AG04450 (cell line): ENCODE measurements at regions not wholly inside any gene's neighbourhood (a gene's known extent, or its start where the extent isn't known, plus 50 kb on each side); places are given as distances from the start of the nearest gene placed in this dataset.

Experiments used
- CTCF ChIA-PET: fragments of 300-600, 350-600 bp; formaldehyde crosslinking; extraction: SDS; loops from one replicate; lab custom pipeline; 2022; ENCODE audit warnings: antibody characterized with exemption, inconsistent platforms; lab: Charles Lee
- POLR2A ChIA-PET: fragments of 350-600 bp; formaldehyde crosslinking; extraction: SDS; loops from one replicate; lab custom pipeline; 2021; ENCODE audit warnings: antibody characterized with exemption, inconsistent platforms; lab: Yijun Ruan, JAX
- DNase-seq: peaks from one replicate; pipeline ENCODE4 v3.0.0-alpha.2; 2011; ENCODE audit warnings: low read depth, low spot score
- H3K27ac ChIP-seq: one replicate; pipeline ENCODE4 v1.5.1; 2012; ENCODE audit warnings: low read depth, low read length, control low read depth
- H3K27me3 ChIP-seq: one replicate; pipeline ENCODE4 v1.6.0; 2012; ENCODE audit warnings: low read length; ENCODE audit not compliant: control insufficient read depth, insufficient read depth
- H3K4me3 ChIP-seq: 2 replicates; pipeline ENCODE4 v1.5.1; 2011; ENCODE audit warnings: mild to moderate bottlenecking, low read depth, low read length, control low read depth
- H3K9me3 ChIP-seq: 2 replicates; pipeline ENCODE4 v1.5.1; 2012; ENCODE audit warnings: low read length; ENCODE audit not compliant: control insufficient read depth, insufficient read depth
- CTCF ChIP-seq: IDR thresholded peaks from 2 replicates; pipeline ENCODE4 v1.5.1; 2011; ENCODE audit warnings: low read depth, low read length, control low read depth, inconsistent platforms

DNA sequence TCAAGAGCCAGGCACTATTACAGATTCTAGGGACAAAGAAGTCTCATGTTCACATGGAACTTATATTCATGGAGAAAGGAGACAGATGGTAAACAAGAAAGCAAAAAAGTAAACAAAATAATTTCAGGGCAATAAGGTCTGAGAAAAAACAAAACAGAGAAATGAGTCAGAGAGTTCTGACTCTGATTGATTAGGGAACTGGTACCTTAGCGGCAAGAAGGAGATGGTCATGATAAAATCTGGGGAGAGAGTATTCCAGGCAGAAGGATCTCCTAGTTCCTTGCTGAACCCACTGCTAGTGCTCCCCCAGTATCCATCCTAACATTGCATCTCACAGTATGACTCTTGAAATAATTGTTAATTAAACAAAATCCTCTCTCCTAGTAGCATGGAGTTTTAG, 161.8 kb upstream of the KLF7 start:
- Histone ChIP-seq H3K27me3 (no peaks in the 10 kb centered on the region), H3K4me3 (no peak overlapping the region), H3K27ac (no peak overlapping the region), H3K9me3 (no peaks in the 10 kb centered on the region)
- ChIA-PET CTCF (no interaction called here), POLR2A (no interaction called here)
- DNase-seq, result no peak
- TF ChIP-seq CTCF, result no peak

DNA sequence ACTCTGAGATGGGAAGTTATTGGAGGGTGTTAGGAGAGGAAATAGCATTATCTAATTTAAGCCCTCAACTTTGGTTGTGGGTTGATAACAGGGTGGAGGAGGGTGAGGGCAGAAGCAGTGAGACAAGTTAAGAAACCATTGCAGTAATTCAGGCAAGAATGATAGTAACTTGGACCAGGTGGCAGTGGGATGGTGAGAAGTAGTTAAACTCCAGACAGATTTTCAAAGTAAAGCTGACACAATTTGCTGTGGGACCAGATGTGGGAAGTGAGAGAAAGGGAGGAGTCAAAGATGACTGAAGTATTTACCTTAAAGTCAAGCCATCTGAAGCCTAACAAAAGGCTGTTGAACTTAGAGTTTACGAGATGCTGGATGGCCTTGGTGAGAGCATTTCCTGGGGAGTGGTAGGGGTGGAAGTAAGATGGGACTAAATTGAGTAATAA, 163.2 kb upstream of the KLF7 start:
- H3K27ac ChIP-seq, result no peak overlapping the region
- H3K27me3 ChIP-seq, result no peaks in the 10 kb centered on the region
- H3K9me3 ChIP-seq, result no peaks in the 10 kb centered on the region
- POLR2A ChIA-PET, result interaction anchor here (1.3 kb wide), 1 partner anchor 161 kb away, joined by 3 read pairs; no protein-coding TSS in a partner anchor
- no peak for TF ChIP-seq CTCF
- H3K4me3 ChIP-seq, result no peak overlapping the region
- CTCF ChIA-PET, result no interaction called here
- DNase-seq, result no peak

GRCh38 chr2:207330912-207331311, 165.2 kb upstream of the KLF7 start:
- CTCF ChIA-PET, result no interaction called here
- Histone ChIP-seq H3K9me3 (no peaks in the 10 kb centered on the region), H3K4me3 (no peak overlapping the region), H3K27me3 (no peaks in the 10 kb centered on the region), H3K27ac (peak overlapping the region; percentile 67)
- no peak for TF ChIP-seq CTCF
- DNase-seq, result peak; percentile 74
- POLR2A ChIA-PET, result interaction anchor here (1.2 kb wide), 2 partner anchors 75 to 165 kb away, joined by 4 to 5 read pairs; partner anchors contain the start of gene KLF7

- no peak for TF ChIP-seq CTCF
- DNase-seq, result no peak
- no peak overlapping the region for H3K27ac ChIP-seq
- H3K27me3 ChIP-seq, result no peaks in the 10 kb centered on the region
- ChIA-PET CTCF (no interaction called here), POLR2A (interaction anchor here (1.2 kb wide), 2 partner anchors 75 to 166 kb away, joined by 4 to 5 read pairs; partner anchors contain the start of gene KLF7)
- no peaks in the 10 kb centered on the region for H3K9me3 ChIP-seq
- H3K4me3 ChIP-seq, result no peak overlapping the region
Observed at GRCh38 chr2:207331674-207332073, 165.9 kb upstream of the KLF7 start.

DNA sequence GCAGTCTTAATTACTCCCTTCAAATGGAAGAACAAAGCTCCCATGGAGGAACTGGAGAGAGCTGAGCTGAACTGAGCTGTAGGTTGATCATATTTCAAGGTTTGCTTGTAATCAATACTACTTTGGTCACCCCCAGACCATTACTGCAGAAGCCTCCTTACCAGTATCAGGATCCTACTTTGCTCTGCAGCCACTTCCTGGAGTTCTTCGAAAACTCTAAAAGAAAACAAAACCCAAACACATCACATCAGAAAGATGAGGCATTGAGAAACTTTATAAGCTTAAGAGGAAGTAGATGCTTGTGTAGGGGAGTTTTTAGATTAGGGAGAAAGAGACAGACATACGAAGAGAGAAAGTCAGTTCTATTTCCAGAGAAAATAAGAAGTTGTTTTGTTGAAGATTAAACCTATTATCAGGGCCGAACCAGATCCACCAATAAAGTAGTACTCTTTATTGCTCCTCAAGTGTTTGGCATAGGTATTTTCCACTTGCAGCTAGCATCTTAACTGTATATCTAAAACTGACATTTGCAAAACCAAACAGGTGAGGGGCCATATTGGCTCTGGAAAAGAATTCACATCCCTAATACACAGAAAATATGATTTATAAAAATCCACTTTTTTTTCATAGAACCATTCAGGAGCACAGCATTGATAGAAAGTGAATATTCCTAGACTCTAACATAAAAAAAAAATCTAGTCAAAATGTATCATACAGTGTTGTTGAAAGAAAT, 166.9 kb upstream of the KLF7 start:
- Histone ChIP-seq H3K27ac (no peak overlapping the region), H3K27me3 (no peaks in the 10 kb centered on the region), H3K4me3 (no peak overlapping the region), H3K9me3 (no peaks in the 10 kb centered on the region)
- TF ChIP-seq CTCF, result no peak
- CTCF ChIA-PET, result no interaction called here
- POLR2A ChIA-PET, result no interaction called here
- DNase-seq, result no peak
